CD14-positive monocyte (primary cell): ENCODE measurements at regions not wholly inside any gene's neighbourhood (a gene's known extent, or its start where the extent isn't known, plus 50 kb on each side); places are given as distances from the start of the nearest gene placed in this dataset.

Experiments used
- DNase-seq, 3 donors: peaks; one replicate each; pipeline ENCODE4 v3.0.0-alpha.2; 2011 to 2022
- H2AFZ ChIP-seq: 2 replicates; pipeline ENCODE4 v1.6.0; 2012; ENCODE audit warnings: mild to moderate bottlenecking, low read depth, low read length, inconsistent platforms; ENCODE audit not compliant: insufficient read depth, poor library complexity, severe bottlenecking
- H3K27ac ChIP-seq, 2 donors: 1 replicate in 1 of 2; 2 replicates in 1 of 2; pipeline ENCODE4 v1.5.1; 2012 to 2013; ENCODE audit warnings: low read length in 2 of 2, control low read depth in 1 of 2, inconsistent platforms in 1 of 2, low read depth in 1 of 2, mild to moderate bottlenecking in 1 of 2
- H3K27me3 ChIP-seq, 2 donors: one replicate each; pipeline versions ENCODE4 v1.6.0 to v1.6.1; 2011 to 2013; ENCODE audit warnings: low read length in 2 of 2; ENCODE audit not compliant: control insufficient read depth in 2 of 2, insufficient read depth in 2 of 2
- H3K36me3 ChIP-seq, 2 donors: replicated peaks in 1 of 2; 1 replicate in 1 of 2; 2 replicates in 1 of 2; pipeline versions ENCODE4 v1.5.1 to v1.6.1; 2012 to 2013; ENCODE audit warnings: low read length in 2 of 2, control low read depth in 1 of 2, inconsistent platforms in 1 of 2, mild to moderate bottlenecking in 1 of 2; ENCODE audit not compliant: insufficient read depth in 2 of 2, control insufficient read depth in 1 of 2
- H3K4me1 ChIP-seq, 2 donors: 1 replicate in 1 of 2; 2 replicates in 1 of 2; pipeline versions ENCODE4 v1.5.1 to v1.6.1; 2012 to 2013; ENCODE audit warnings: low read length in 2 of 2, control low read depth in 1 of 2, inconsistent platforms in 1 of 2, mild to moderate bottlenecking in 1 of 2, moderate library complexity in 1 of 2; ENCODE audit not compliant: insufficient read depth in 2 of 2, control insufficient read depth in 1 of 2
- H3K4me2 ChIP-seq: replicated peaks from 2 replicates; pipeline ENCODE3; 2012; ENCODE audit warnings: low read length, moderate library complexity, mild to moderate bottlenecking; ENCODE audit not compliant: poor library complexity, severe bottlenecking; ENCODE audit errors: extremely low read depth
- H3K4me3 ChIP-seq, 3 experiments: fragments of 200-600 bp in 1 of 3; sonication (generic) in 1 of 3; replicated peaks in 1 of 3; 1 replicate in 2 of 3; 2 replicates in 1 of 3; pipeline ENCODE4 v1.5.1; 2011 to 2013; ENCODE audit warnings: low read length in 3 of 3, mild to moderate bottlenecking in 3 of 3, control low read depth in 2 of 3, low read depth in 2 of 3, inconsistent platforms in 1 of 3, moderate library complexity in 1 of 3
- H3K79me2 ChIP-seq: 2 replicates; pipeline ENCODE4 v1.6.0; 2012; ENCODE audit warnings: mild to moderate bottlenecking, control low read depth, inconsistent platforms, low read length, moderate library complexity; ENCODE audit not compliant: insufficient read depth
- H3K9ac ChIP-seq: 2 replicates; pipeline ENCODE4 v1.6.0; 2017; ENCODE audit warnings: low read length, mild to moderate bottlenecking; ENCODE audit not compliant: insufficient read depth, poor library complexity, severe bottlenecking
- H3K9me3 ChIP-seq, 2 donors: replicated peaks in 1 of 2; 1 replicate in 1 of 2; 2 replicates in 1 of 2; pipeline versions ENCODE4 v1.5.1 to v1.6.1; 2012 to 2013; ENCODE audit warnings: low read length in 2 of 2, control low read depth in 1 of 2; ENCODE audit not compliant: control insufficient read depth in 1 of 2, insufficient read depth in 1 of 2
- H4K20me1 ChIP-seq: 2 replicates; pipeline ENCODE4 v1.6.0; 2012; ENCODE audit warnings: mild to moderate bottlenecking, low read length, control low read depth, moderate library complexity; ENCODE audit not compliant: insufficient read depth
- H3K27ac Mint-ChIP-seq, 7 donors: one replicate each; pipeline ENCODE4 v1.8.0; 2020; ENCODE audit warnings: mild to moderate bottlenecking in 7 of 7, mixed read lengths in 7 of 7, moderate library complexity in 6 of 7, inconsistent platforms in 2 of 7
- H3K27me3 Mint-ChIP-seq, 3 donors: one replicate each; pipeline ENCODE4 v1.8.0; 2021 to 2022; ENCODE audit warnings: low read depth in 3 of 3, mild to moderate bottlenecking in 3 of 3, mixed read lengths in 3 of 3, moderate library complexity in 3 of 3, inconsistent platforms in 1 of 3
- H3K36me3 Mint-ChIP-seq, 2 donors: one replicate each; pipeline ENCODE4 v1.8.0; 2020; ENCODE audit warnings: mixed read lengths in 2 of 2, inconsistent platforms in 1 of 2, mild to moderate bottlenecking in 1 of 2
- H3K4me1 Mint-ChIP-seq: one replicate; pipeline ENCODE4 v1.8.0; 2020; ENCODE audit warnings: mild to moderate bottlenecking, mixed read lengths
- H3K4me3 Mint-ChIP-seq, 2 donors: one replicate each; pipeline ENCODE4 v1.8.0; 2020; ENCODE audit warnings: mild to moderate bottlenecking in 2 of 2, mixed read lengths in 2 of 2, moderate library complexity in 1 of 2
- H3K9me3 Mint-ChIP-seq, 7 donors: one replicate each; pipeline ENCODE4 v1.8.0; 2020 to 2022; ENCODE audit warnings: mixed read lengths in 7 of 7, mild to moderate bottlenecking in 6 of 7, moderate library complexity in 6 of 7, inconsistent platforms in 2 of 7
- WGBS: methylation state at CpG from one replicate; pipeline ENCODE4 v1.1.5; 2013; ENCODE audit warnings: missing lambda C conversion rate; ENCODE audit not compliant: insufficient coverage; 5-methylcytosine and 5-hydroxymethylcytosine counted together
- intact Hi-C, 2 donors: fragments of 100-400 bp; cut with micrococcal nuclease; formaldehyde crosslinking; loops; one replicate each; pipeline versions ENCODE4 v1.15.0 to v1.15.1; 2023
- TF ChIP-seq, protein P1 (sequence below): fragments of 200-600 bp; IDR thresholded peaks from one replicate; pipeline ENCODE4 v1.8.0; 2022; ENCODE audit warnings: antibody characterized with exemption, mild to moderate bottlenecking

DNA sequence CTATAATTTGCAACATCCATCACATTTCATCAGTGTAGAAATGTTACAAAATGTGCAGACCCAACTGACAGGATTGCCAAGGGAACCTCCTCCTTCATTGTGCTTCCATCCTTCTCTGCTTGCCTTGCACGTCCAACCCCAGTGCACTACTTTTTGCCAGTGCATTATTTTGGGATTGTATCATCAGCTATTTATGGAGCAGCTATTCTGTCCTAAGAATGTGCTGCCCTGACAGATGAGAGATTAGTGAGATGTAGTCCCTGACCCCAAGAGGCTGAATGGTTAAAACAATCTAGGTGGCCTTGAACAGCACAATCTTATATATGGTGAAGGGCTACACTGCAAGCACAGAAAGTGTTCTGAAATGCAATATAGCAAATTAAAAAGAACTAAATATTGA, 935.8 kb downstream of the IGSF11 start:
- H4K20me1 ChIP-seq, result no peaks in the 10 kb centered on the region
- no peaks in the 10 kb centered on the region for H3K4me1 ChIP-seq
- H3K27ac ChIP-seq, result no peak overlapping the region
- no peaks in the 10 kb centered on the region for H3K79me2 ChIP-seq
- Mint-ChIP-seq H3K9me3 (peaks cover 3 to 13% (median 7%) of the 10 kb centered on the region in 7 donors), H3K27me3 (peaks cover 0 to 1% (median 0%) of the 10 kb centered on the region in 3 donors), H3K4me1 (no peaks in the 10 kb centered on the region), H3K36me3 (no peaks in the 10 kb centered on the region), H3K27ac (no peak overlapping the region), H3K4me3 (no peak overlapping the region)
- H3K4me2 ChIP-seq, result no peak overlapping the region
- DNase-seq, result no peak
- no peaks in the 10 kb centered on the region for H3K27me3 ChIP-seq
- H3K9ac ChIP-seq, result no peak overlapping the region
- no peak overlapping the region for H3K4me3 ChIP-seq
- 100% methylated on average over 1 of the region's 1 CpG for WGBS
- intact Hi-C loops, result no loop called here
- H2AFZ ChIP-seq, result no peak overlapping the region
- TF ChIP-seq, protein P1, sequence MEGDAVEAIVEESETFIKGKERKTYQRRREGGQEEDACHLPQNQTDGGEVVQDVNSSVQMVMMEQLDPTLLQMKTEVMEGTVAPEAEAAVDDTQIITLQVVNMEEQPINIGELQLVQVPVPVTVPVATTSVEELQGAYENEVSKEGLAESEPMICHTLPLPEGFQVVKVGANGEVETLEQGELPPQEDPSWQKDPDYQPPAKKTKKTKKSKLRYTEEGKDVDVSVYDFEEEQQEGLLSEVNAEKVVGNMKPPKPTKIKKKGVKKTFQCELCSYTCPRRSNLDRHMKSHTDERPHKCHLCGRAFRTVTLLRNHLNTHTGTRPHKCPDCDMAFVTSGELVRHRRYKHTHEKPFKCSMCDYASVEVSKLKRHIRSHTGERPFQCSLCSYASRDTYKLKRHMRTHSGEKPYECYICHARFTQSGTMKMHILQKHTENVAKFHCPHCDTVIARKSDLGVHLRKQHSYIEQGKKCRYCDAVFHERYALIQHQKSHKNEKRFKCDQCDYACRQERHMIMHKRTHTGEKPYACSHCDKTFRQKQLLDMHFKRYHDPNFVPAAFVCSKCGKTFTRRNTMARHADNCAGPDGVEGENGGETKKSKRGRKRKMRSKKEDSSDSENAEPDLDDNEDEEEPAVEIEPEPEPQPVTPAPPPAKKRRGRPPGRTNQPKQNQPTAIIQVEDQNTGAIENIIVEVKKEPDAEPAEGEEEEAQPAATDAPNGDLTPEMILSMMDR, result no peak
- H3K9me3 ChIP-seq, result peaks cover 5 to 14% of the 10 kb centered on the region in 2 donors
- no peaks in the 10 kb centered on the region for H3K36me3 ChIP-seq

DNA sequence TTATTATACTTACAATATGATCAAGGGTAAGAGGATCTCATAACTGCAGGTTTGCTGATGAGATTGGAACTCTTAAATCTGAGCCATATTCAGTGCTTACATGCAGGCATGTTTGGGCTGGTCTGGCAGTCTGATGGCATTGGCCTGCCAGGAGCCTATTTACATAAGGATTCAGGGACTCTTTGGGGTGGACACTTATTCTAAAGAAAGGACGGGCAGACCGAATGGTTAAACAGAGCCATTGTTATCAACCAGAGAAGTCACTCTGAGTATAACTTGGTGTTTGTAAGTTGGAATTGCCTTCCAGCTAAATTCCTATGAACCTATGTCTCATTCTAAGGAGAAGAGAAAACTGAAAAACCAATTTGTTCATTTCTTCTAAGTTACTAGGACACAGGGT, 932.8 kb downstream of the IGSF11 start:
- no peak for DNase-seq
- no peaks in the 10 kb centered on the region for H3K4me1 ChIP-seq
- H3K27ac Mint-ChIP-seq, result no peak overlapping the region
- no peaks in the 10 kb centered on the region for H3K36me3 ChIP-seq
- H2AFZ ChIP-seq, result no peak overlapping the region
- no CpG with 5 or more reads among the region's 2 CpGs for WGBS
- H4K20me1 ChIP-seq, result no peaks in the 10 kb centered on the region
- no peak overlapping the region for H3K4me3 Mint-ChIP-seq
- peaks cover 0 to 1% (median 1%) of the 10 kb centered on the region in 3 donors for H3K27me3 Mint-ChIP-seq
- TF ChIP-seq, protein P1, result no peak
- intact Hi-C loops, result no loop called here
- H3K4me1 Mint-ChIP-seq, result no peaks in the 10 kb centered on the region
- H3K9me3 ChIP-seq, result no peaks in the 10 kb centered on the region
- H3K27me3 ChIP-seq, result no peaks in the 10 kb centered on the region
- H3K36me3 Mint-ChIP-seq, result no peaks in the 10 kb centered on the region
- H3K9me3 Mint-ChIP-seq, result peaks cover 0 to 3% (median 0%) of the 10 kb centered on the region in 7 donors
- no peak overlapping the region for H3K4me2 ChIP-seq
- H3K27ac ChIP-seq, result no peak overlapping the region
- no peak overlapping the region for H3K9ac ChIP-seq
- H3K4me3 ChIP-seq, result no peak overlapping the region
- H3K79me2 ChIP-seq, result no peaks in the 10 kb centered on the region
